PFSK-1 (cell line): ENCODE measurements at regions not wholly inside any gene's neighbourhood (a gene's known extent, or its start where the extent isn't known, plus 50 kb on each side); places are given as distances from the start of the nearest gene placed in this dataset.

ENCODE experiments used
- FOXP2 ChIP-seq: optimal IDR thresholded peaks from 2 replicates; pipeline ENCODE3; 2011; ENCODE audit warnings: borderline replicate concordance, control low read depth, inconsistent platforms; ENCODE audit not compliant: insufficient read depth; ENCODE audit errors: extremely low read length, extremely low read depth
- POLR2AphosphoS5 ChIP-seq: IDR thresholded peaks from 2 replicates; pipeline ENCODE4 v1.6.1; 2012; ENCODE audit warnings: low read depth, mild to moderate bottlenecking, control low read depth, low read length, moderate library complexity
- REST ChIP-seq, 2 experiments: IDR thresholded peaks; 2 replicates each; pipeline versions ENCODE4 v1.6.1 to v1.8.0; 2011 to 2012; ENCODE audit warnings: low read depth in 2 of 2, low read length in 2 of 2, control low read depth in 1 of 2, inconsistent platforms in 1 of 2, mild to moderate bottlenecking in 1 of 2, moderate library complexity in 1 of 2; ENCODE audit not compliant: insufficient read depth in 1 of 2
- SIN3A ChIP-seq: IDR thresholded peaks from 2 replicates; pipeline ENCODE4 v1.6.1; 2012; ENCODE audit warnings: mild to moderate bottlenecking, low read length, moderate library complexity, borderline replicate concordance; ENCODE audit not compliant: insufficient read depth
- TAF1 ChIP-seq: IDR thresholded peaks from 2 replicates; pipeline ENCODE4 v1.6.1; 2012; ENCODE audit warnings: low read length, control low read depth, borderline replicate concordance; ENCODE audit not compliant: insufficient read depth

GRCh38 chr7:80298201-80298600, 163.6 kb downstream of the GNAI1 start:
- no peak for TF ChIP-seq TAF1
- no peak for TF ChIP-seq REST (IDR thresholded peaks at IDR 0.05; ENCODE audit: insufficient read depth in 1 of 2, low read depth in 2 of 2, low read length in 2 of 2)
- no peak for TF ChIP-seq POLR2AphosphoS5
- TF ChIP-seq FOXP2: no peak
- no peak for TF ChIP-seq SIN3A

- TF ChIP-seq TAF1: no peak
- no peak for TF ChIP-seq FOXP2
- no peak for TF ChIP-seq REST (IDR thresholded peaks at IDR 0.05; ENCODE audit: insufficient read depth in 1 of 2, low read depth in 2 of 2, low read length in 2 of 2)
- no peak for TF ChIP-seq POLR2AphosphoS5
- TF ChIP-seq SIN3A: no peak
Observed at GRCh38 chr7:80294346-80294745, 159.7 kb downstream of the GNAI1 start.

- no peak for TF ChIP-seq TAF1
- TF ChIP-seq FOXP2: no peak
- TF ChIP-seq REST (IDR thresholded peaks at IDR 0.05; ENCODE audit: insufficient read depth in 1 of 2, low read depth in 2 of 2, low read length in 2 of 2): no peak
- no peak for TF ChIP-seq POLR2AphosphoS5
- no peak for TF ChIP-seq SIN3A
Observed at GRCh38 chr7:80288175-80289122, 153.8 kb downstream of the GNAI1 start.

- TF ChIP-seq FOXP2 (no peak), POLR2AphosphoS5 (no peak), REST (IDR thresholded peaks at IDR 0.05; ENCODE audit: insufficient read depth in 1 of 2, low read depth in 2 of 2, low read length in 2 of 2) (no peak), SIN3A (no peak), TAF1 (no peak)
Observed at GRCh38 chr7:80287400-80288174, 153.0 kb downstream of the GNAI1 start.
